Bronchial epithelial cell (primary cell): ENCODE measurements at regions not wholly inside any gene's neighbourhood (a gene's known extent, or its start where the extent isn't known, plus 50 kb on each side); places are given as distances from the start of the nearest gene placed in this dataset.

Source experiments
- DNase-seq: peaks from one replicate; pipeline ENCODE4 v3.0.0-alpha.2; 2010; ENCODE audit warnings: low read depth
- FAIRE-seq: peaks from 2 replicates; lab custom pipeline; 2011; peaks lifted over from hg19 to GRCh38; lab: Jason Lieb, UNC
- H3K27me3 ChIP-seq: 2 replicates; pipeline ENCODE4 v1.5.1; 2011; ENCODE audit warnings: low read length; ENCODE audit not compliant: control insufficient read depth, insufficient read depth
- H3K36me3 ChIP-seq: 2 replicates; pipeline ENCODE4 v1.5.1; 2011; ENCODE audit warnings: low read length; ENCODE audit not compliant: control insufficient read depth, insufficient read depth
- H3K4me3 ChIP-seq: 2 replicates; pipeline ENCODE4 v1.5.1; 2011; ENCODE audit warnings: mild to moderate bottlenecking, low read depth, low read length, control low read depth
- TF ChIP-seq, protein P1 (sequence below): IDR thresholded peaks from 2 replicates; pipeline ENCODE4 v1.5.1; 2011; ENCODE audit warnings: mild to moderate bottlenecking, moderate library complexity, low read length, control low read depth, inconsistent platforms; ENCODE audit not compliant: insufficient read depth, severe bottlenecking

DNA sequence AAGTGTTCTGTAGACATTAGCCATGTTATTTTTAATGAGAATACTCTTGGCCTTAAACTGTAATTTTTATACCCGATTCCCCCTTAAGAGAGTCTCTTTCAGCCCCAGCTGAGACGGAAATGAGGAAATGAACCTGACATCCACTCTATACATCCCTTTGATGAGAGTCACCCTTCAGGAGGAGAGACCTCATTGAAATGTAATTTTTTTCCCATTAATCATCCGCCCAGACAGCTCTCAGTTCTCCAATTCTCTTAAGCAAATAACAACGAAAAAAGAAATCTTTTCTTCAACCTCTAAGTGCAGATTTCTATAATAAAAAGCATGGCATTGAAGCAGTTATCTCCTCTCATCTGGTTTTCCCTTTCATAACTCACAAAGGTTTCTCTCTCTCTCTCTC is 243.8 kb upstream of the PMEPA1 start:
- DNase-seq (peak; percentile 60), FAIRE-seq (no peak)
- no peak overlapping the region for H3K4me3 ChIP-seq
- H3K36me3 ChIP-seq: no peaks in the 10 kb centered on the region
- H3K27me3 ChIP-seq: peaks cover 1% of the 10 kb centered on the region
- TF ChIP-seq, protein P1, sequence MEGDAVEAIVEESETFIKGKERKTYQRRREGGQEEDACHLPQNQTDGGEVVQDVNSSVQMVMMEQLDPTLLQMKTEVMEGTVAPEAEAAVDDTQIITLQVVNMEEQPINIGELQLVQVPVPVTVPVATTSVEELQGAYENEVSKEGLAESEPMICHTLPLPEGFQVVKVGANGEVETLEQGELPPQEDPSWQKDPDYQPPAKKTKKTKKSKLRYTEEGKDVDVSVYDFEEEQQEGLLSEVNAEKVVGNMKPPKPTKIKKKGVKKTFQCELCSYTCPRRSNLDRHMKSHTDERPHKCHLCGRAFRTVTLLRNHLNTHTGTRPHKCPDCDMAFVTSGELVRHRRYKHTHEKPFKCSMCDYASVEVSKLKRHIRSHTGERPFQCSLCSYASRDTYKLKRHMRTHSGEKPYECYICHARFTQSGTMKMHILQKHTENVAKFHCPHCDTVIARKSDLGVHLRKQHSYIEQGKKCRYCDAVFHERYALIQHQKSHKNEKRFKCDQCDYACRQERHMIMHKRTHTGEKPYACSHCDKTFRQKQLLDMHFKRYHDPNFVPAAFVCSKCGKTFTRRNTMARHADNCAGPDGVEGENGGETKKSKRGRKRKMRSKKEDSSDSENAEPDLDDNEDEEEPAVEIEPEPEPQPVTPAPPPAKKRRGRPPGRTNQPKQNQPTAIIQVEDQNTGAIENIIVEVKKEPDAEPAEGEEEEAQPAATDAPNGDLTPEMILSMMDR: no peak

DNA sequence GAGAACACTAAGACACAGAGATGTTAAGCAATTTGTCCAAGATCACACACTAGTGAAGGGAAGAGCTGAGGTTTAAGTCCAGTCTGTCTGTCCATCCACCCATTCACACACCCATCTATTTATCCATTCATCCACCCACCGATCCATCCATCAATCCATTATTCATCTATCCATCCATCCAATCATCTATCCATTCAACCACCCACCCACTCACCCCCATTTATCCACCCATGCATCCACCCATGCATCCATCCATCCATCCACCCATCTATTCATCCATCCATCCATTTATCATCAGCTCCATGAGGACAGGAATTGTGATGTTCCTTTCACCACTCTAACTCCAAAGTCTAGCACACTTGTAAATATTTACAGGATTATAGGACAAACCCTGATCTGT is 242.3 kb upstream of the PMEPA1 start:
- Histone ChIP-seq H3K27me3 (peaks cover 1% of the 10 kb centered on the region), H3K4me3 (no peak overlapping the region), H3K36me3 (no peaks in the 10 kb centered on the region)
- TF ChIP-seq, protein P1: no peak
- DNase-seq (no peak), FAIRE-seq (no peak)

DNA sequence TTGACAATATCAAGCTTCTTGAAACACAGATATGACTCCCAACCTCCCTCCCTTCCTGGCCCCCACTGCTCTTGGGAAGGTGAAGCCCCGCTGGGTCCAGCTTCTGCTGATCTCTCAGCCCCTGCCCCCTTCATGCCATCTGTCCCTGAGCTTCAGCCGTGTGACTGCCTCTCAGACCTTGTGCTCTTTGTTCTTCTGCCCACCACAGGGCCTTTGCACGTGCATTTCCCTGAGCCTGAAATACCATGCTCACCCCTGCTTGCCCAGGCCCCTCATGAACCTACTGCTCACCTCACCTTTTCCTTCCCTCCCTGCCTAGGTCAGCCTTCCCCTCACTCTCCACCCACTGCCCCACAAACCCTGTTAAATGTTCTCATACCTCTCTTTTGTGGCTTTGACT is 241.7 kb upstream of the PMEPA1 start:
- Histone ChIP-seq H3K27me3 (peaks cover 1% of the 10 kb centered on the region), H3K4me3 (no peak overlapping the region), H3K36me3 (no peaks in the 10 kb centered on the region)
- DNase-seq: no peak
- TF ChIP-seq, protein P1: no peak
- FAIRE-seq: no peak

DNA sequence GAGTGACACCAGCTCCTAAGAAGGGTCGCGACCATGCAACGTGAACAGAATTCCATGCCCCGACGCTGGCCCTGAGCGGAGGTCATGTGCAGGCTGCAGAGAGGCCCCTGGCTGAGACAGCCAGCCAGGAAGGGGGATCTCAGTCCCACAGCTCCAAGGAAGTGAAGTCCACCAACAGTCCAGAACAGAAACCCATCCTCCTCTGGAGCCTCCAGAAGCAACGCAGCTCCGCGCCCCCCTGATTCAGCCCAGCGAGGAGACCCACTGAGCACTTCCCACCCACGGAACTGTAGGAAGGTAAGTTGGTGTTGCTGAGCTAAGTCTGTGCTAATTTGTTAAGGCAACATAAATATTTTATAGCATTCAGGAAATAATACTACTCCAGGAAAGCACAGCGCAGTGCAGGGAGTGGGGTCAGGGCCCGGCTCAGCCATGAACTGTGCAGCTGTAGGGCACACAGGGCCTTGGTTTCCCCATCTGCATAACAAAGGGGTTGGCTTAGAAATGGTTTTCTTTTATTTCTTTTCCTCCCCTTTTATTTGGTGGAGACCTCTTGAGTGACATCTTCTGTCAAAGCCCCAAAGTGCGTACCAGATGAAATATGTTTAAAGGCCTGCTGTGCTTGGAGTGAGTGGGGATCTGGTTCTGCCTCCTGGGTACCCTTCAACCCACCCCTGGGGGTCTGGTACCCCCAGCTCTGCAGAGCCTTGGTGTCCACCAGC is 241.1 kb upstream of the PMEPA1 start:
- DNase-seq: no peak
- no peaks in the 10 kb centered on the region for H3K36me3 ChIP-seq
- no peak for FAIRE-seq
- TF ChIP-seq, protein P1: no peak
- no peaks in the 10 kb centered on the region for H3K27me3 ChIP-seq
- no peak overlapping the region for H3K4me3 ChIP-seq

DNA sequence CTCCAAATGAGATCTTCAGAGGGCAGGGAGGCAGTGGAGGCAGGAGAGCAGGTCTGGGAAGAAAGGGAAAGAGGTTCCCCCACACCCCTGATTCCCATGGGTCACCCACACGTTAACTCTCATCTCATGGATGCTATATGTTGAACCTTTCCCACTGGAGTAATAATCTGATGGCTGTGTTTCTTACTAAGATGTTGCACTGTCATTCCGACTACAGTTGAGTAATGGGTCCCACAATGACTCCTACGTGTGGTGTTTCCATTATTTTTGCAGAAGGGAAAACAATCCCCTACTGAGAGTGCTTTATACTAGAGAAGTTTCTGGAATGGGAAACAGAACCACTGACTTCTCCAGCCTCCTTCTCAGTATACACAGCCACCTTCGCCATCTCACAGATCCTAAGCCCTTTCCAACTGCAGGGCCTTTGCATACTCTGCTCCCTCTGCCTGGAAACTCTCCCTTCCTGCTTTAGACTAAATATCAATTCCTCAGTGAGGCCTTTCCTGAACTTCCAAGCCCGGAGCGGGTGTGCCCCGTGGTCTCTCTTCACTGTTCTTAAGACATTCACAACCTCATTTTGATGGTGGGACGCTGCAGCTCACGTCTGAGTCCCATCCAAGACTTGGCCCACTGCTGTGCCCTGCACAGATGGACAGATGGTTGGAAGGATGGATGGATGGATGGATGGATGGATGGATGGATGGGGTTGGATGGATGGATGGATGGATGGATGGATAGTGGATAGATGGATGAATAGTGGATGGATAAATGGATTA is 238.6 kb upstream of the PMEPA1 start:
- FAIRE-seq: peak; percentile 66
- no peaks in the 10 kb centered on the region for H3K36me3 ChIP-seq
- TF ChIP-seq, protein P1: no peak
- DNase-seq: no peak
- H3K4me3 ChIP-seq: no peak overlapping the region
- no peaks in the 10 kb centered on the region for H3K27me3 ChIP-seq
